H9 (cell line): ENCODE measurements at regions not wholly inside any gene's neighbourhood (a gene's known extent, or its start where the extent isn't known, plus 50 kb on each side); places are given as distances from the start of the nearest gene placed in this dataset.

Source experiments
- DNase-seq: peaks from one replicate; pipeline ENCODE4 v3.0.0-alpha.2; 2017
- H2AFZ ChIP-seq: one replicate; pipeline ENCODE4 v1.6.1; 2013; ENCODE audit warnings: mild to moderate bottlenecking, low read length, control low read depth, moderate library complexity
- H2AK5ac ChIP-seq: 2 replicates; pipeline ENCODE4 v1.6.1; 2013; ENCODE audit warnings: low read length, control low read depth, mixed read lengths; ENCODE audit not compliant: insufficient read length
- H2BK120ac ChIP-seq: one replicate; pipeline ENCODE4 v1.6.1; 2013; ENCODE audit warnings: low read depth, mild to moderate bottlenecking, low read length, control low read depth, inconsistent platforms; ENCODE audit not compliant: poor library complexity, severe bottlenecking
- H2BK12ac ChIP-seq: 2 replicates; pipeline ENCODE4 v1.6.1; 2013; ENCODE audit warnings: low read length, control low read depth, mixed read lengths, low read depth; ENCODE audit not compliant: insufficient read length
- H2BK15ac ChIP-seq: 2 replicates; pipeline ENCODE4 v1.6.1; 2013; ENCODE audit warnings: low read depth, low read length, control low read depth
- H2BK20ac ChIP-seq: one replicate; pipeline ENCODE4 v1.6.1; 2013; ENCODE audit warnings: low read depth, mild to moderate bottlenecking, low read length, control low read depth, inconsistent platforms; ENCODE audit not compliant: poor library complexity, severe bottlenecking
- H2BK5ac ChIP-seq: 2 replicates; pipeline ENCODE4 v1.6.1; 2013; ENCODE audit warnings: low read length, control low read depth, mixed read lengths; ENCODE audit not compliant: insufficient read length
- H3K14ac ChIP-seq: 2 replicates; pipeline ENCODE4 v1.6.1; 2013; ENCODE audit warnings: low read length, control low read depth; ENCODE audit not compliant: insufficient read depth
- H3K18ac ChIP-seq: 2 replicates; pipeline ENCODE4 v1.6.1; 2013; ENCODE audit warnings: low read depth, mild to moderate bottlenecking, mixed read lengths, low read length, control low read depth; ENCODE audit not compliant: insufficient read length
- H3K23ac ChIP-seq: 2 replicates; pipeline ENCODE4 v1.6.1; 2013; ENCODE audit warnings: low read length, control low read depth, mixed read lengths, low read depth; ENCODE audit not compliant: insufficient read length
- H3K23me2 ChIP-seq: 2 replicates; pipeline ENCODE4 v1.6.1; 2013; ENCODE audit warnings: low read depth, mild to moderate bottlenecking, mixed read lengths, low read length, control low read depth; ENCODE audit not compliant: insufficient read length, poor library complexity, severe bottlenecking
- H3K27ac ChIP-seq: 2 replicates; pipeline ENCODE4 v1.5.1; 2013; ENCODE audit warnings: low read length, control low read depth, mixed read lengths, low read depth; ENCODE audit not compliant: insufficient read length
- H3K27me3 ChIP-seq: 2 replicates; pipeline ENCODE4 v1.6.1; 2013; ENCODE audit warnings: low read length, control low read depth, inconsistent platforms; ENCODE audit not compliant: insufficient read depth
- H3K4ac ChIP-seq: 2 replicates; pipeline ENCODE4 v1.6.1; 2013; ENCODE audit warnings: low read depth, mild to moderate bottlenecking, control low read depth, inconsistent platforms, low read length, moderate library complexity
- H3K4me1 ChIP-seq: 2 replicates; pipeline ENCODE4 v1.6.1; 2013; ENCODE audit warnings: low read length, control low read depth, inconsistent platforms; ENCODE audit not compliant: insufficient read depth
- H3K4me2 ChIP-seq: 2 replicates; pipeline ENCODE4 v1.6.1; 2013; ENCODE audit warnings: low read length, control low read depth, mixed read lengths; ENCODE audit not compliant: insufficient read length, insufficient read depth
- H3K56ac ChIP-seq: 2 replicates; pipeline ENCODE4 v1.6.1; 2013; ENCODE audit warnings: low read depth, mild to moderate bottlenecking, mixed read lengths, low read length, control low read depth; ENCODE audit not compliant: insufficient read length
- H3K79me1 ChIP-seq: 2 replicates; pipeline ENCODE4 v1.6.1; 2013; ENCODE audit warnings: low read depth, mild to moderate bottlenecking, moderate library complexity, low read length, control low read depth, inconsistent platforms; ENCODE audit not compliant: insufficient read depth, poor library complexity, severe bottlenecking
- H3K79me2 ChIP-seq: 2 replicates; pipeline ENCODE4 v1.6.1; 2013; ENCODE audit warnings: low read length, control low read depth, inconsistent platforms; ENCODE audit not compliant: insufficient read depth
- H3K9ac ChIP-seq: 2 replicates; pipeline ENCODE4 v1.6.1; 2013; ENCODE audit warnings: low read length, control low read depth, mixed read lengths; ENCODE audit not compliant: insufficient read length; ENCODE audit errors: extremely low read depth
- H3K9me3 ChIP-seq: one replicate; pipeline ENCODE4 v1.6.1; 2013; ENCODE audit warnings: low read depth, low read length, inconsistent platforms; ENCODE audit not compliant: control insufficient read depth
- H3T11ph ChIP-seq: one replicate; pipeline ENCODE4 v1.6.1; 2013; ENCODE audit warnings: mild to moderate bottlenecking, low read length, control low read depth, inconsistent platforms
- H4K20me1 ChIP-seq: one replicate; pipeline ENCODE4 v1.6.1; 2013; ENCODE audit not compliant: control insufficient read depth, insufficient read length, insufficient read depth
- H4K5ac ChIP-seq: 2 replicates; pipeline ENCODE4 v1.6.1; 2013; ENCODE audit warnings: low read depth, mild to moderate bottlenecking, mixed read lengths, low read length, control low read depth; ENCODE audit not compliant: insufficient read length
- H4K8ac ChIP-seq: replicated peaks from 2 replicates; pipeline ENCODE4 v1.6.1; 2013; ENCODE audit warnings: low read length, control low read depth, mixed read lengths, low read depth; ENCODE audit not compliant: insufficient read length
- H4K91ac ChIP-seq: 2 replicates; pipeline ENCODE4 v1.6.1; 2013; ENCODE audit warnings: low read depth, mild to moderate bottlenecking, moderate library complexity, mixed read lengths, low read length, control low read depth; ENCODE audit not compliant: insufficient read length
- H3K27ac Mint-ChIP-seq, 3 experiments: 2 replicates in 2 of 3; 3 replicates in 1 of 3; pipeline ENCODE4 v1.8.0; 2020 to 2021; ENCODE audit warnings: mixed read lengths in 3 of 3, mild to moderate bottlenecking in 1 of 3, moderate library complexity in 1 of 3
- H3K27me3 Mint-ChIP-seq: 2 replicates; pipeline ENCODE4 v1.8.0; 2021; ENCODE audit warnings: low read depth, mild to moderate bottlenecking, moderate library complexity, mixed read lengths
- H3K36me3 Mint-ChIP-seq, 3 experiments: 2 replicates in 2 of 3; 3 replicates in 1 of 3; pipeline ENCODE4 v1.8.0; 2020 to 2021; ENCODE audit warnings: low read depth in 3 of 3, mixed read lengths in 3 of 3; ENCODE audit not compliant: insufficient read depth in 1 of 3
- H3K4me1 Mint-ChIP-seq, 2 experiments: 2 replicates each; pipeline ENCODE4 v1.8.0; 2020; ENCODE audit warnings: mixed read lengths in 2 of 2
- H3K4me3 Mint-ChIP-seq, 2 experiments: 2 replicates in 1 of 2; 3 replicates in 1 of 2; pipeline ENCODE4 v1.8.0; 2020 to 2021; ENCODE audit warnings: mild to moderate bottlenecking in 2 of 2, mixed read lengths in 2 of 2, moderate library complexity in 1 of 2
- H3K9me3 Mint-ChIP-seq, 2 experiments: 2 replicates in 1 of 2; 3 replicates in 1 of 2; pipeline ENCODE4 v1.8.0; 2020; ENCODE audit warnings: mild to moderate bottlenecking in 2 of 2, mixed read lengths in 2 of 2, moderate library complexity in 1 of 2
- CTCF ChIP-seq: fragments of 200-600 bp; sonication (generic); conservative IDR thresholded peaks from 3 replicates; pipeline ENCODE4 v1.8.0; 2021; ENCODE audit warnings: antibody characterized with exemption, mild to moderate bottlenecking
- WGBS: extraction: QIAGEN DNeasy Blood & Tissue Kit; methylation state at CpG from one replicate; pipeline ENCODE4 v1.1.7; 2013; ENCODE audit warnings: missing lambda C conversion rate, low lambda C conversion rate, mixed read lengths; ENCODE audit not compliant: insufficient read length; ENCODE audit errors: extremely low coverage; 5-methylcytosine and 5-hydroxymethylcytosine counted together

- Histone ChIP-seq H3K27me3 (no peaks in the 10 kb centered on the region), H3K9me3 (no peaks in the 10 kb centered on the region), H3K9ac (no peak overlapping the region), H4K5ac (no peak overlapping the region), H3K79me2 (no peaks in the 10 kb centered on the region), H3K18ac (no peak overlapping the region), H4K91ac (no peak overlapping the region), H4K20me1 (no peaks in the 10 kb centered on the region), H3K27ac (no peak overlapping the region), H2BK5ac (no peak overlapping the region), H3K4ac (no peak overlapping the region), H3K56ac (no peak overlapping the region), H3K4me1 (0 out of 2 replicates have a peak, but pooled peaks cover 2% of the 10 kb centered on the region), H3K79me1 (no peaks in the 10 kb centered on the region), H3K23ac (no peak overlapping the region), H3T11ph (no peak overlapping the region), H3K14ac (no peak overlapping the region), H2BK12ac (no peak overlapping the region), H2BK20ac (no peak overlapping the region), H2BK15ac (no peak overlapping the region), H3K4me2 (no peak overlapping the region), H2AK5ac (no peak overlapping the region), H2BK120ac (no peak overlapping the region), H3K23me2 (no peaks in the 10 kb centered on the region), H4K8ac (no peak overlapping the region), H2AFZ (no peak overlapping the region)
- DNase-seq, result no peak
- no peak overlapping the region for H3K4me3 Mint-ChIP-seq
- no peaks in the 10 kb centered on the region for H3K36me3 Mint-ChIP-seq
- WGBS, result no CpG with 5 or more reads among the region's 6 CpGs
- peaks cover 28 to 35% of the 10 kb centered on the region in 2 experiments for H3K4me1 Mint-ChIP-seq
- no peak overlapping the region for H3K27ac Mint-ChIP-seq
- peak; percentile 57 for TF ChIP-seq CTCF
- H3K27me3 Mint-ChIP-seq, result no peaks in the 10 kb centered on the region; the same call in 1 of the 2 replicates
- peaks cover 0 to 3% of the 10 kb centered on the region in 2 experiments; a peak in 1 of 5 replicates for H3K9me3 Mint-ChIP-seq
Observed at GRCh38 chr10:128633864-128634540, 507.8 kb upstream of the MKI67 start.
